GM23338 (cell line): ENCODE measurements at regions not wholly inside any gene's neighbourhood (a gene's known extent, or its start where the extent isn't known, plus 50 kb on each side); places are given as distances from the start of the nearest gene placed in this dataset.

Source experiments
- ATAC-seq: fragments of 200-7000 bp; cut with Tn5 transposase; 3 replicates; pipeline ENCODE4 v1.9.1; 2020
- DNase-seq: peaks from one replicate; pipeline ENCODE4 v3.0.0-alpha.2; 2015; ENCODE audit warnings: low spot score
- H2AFZ ChIP-seq: fragments of 200-600 bp; sonication (generic); 2 replicates; pipeline ENCODE4 v1.8.0; 2016; ENCODE audit warnings: antibody characterized with exemption, mild to moderate bottlenecking, moderate library complexity
- H3F3A ChIP-seq: fragments of 200-600 bp; sonication (generic); replicated peaks from 2 replicates; pipeline ENCODE4 v1.8.0; 2017; ENCODE audit warnings: antibody characterized with exemption, mixed run types, low read depth
- H3K27ac ChIP-seq: fragments of 200-600 bp; sonication (generic); 2 replicates; pipeline ENCODE4 v1.6.1; 2016; ENCODE audit warnings: low read depth
- H3K27me3 ChIP-seq: fragments of 200-600 bp; sonication (generic); 2 replicates; pipeline ENCODE4 v1.8.0; 2016; ENCODE audit warnings: mild to moderate bottlenecking, mixed run types, moderate library complexity; ENCODE audit not compliant: insufficient read depth
- H3K36me3 ChIP-seq: fragments of 200-600 bp; sonication (generic); 2 replicates; pipeline ENCODE4 v1.8.0; 2016; ENCODE audit warnings: mild to moderate bottlenecking; ENCODE audit not compliant: insufficient read depth
- H3K4me1 ChIP-seq: fragments of 200-600 bp; sonication (generic); 2 replicates; pipeline ENCODE4 v1.8.0; 2016; ENCODE audit warnings: mild to moderate bottlenecking, moderate library complexity; ENCODE audit not compliant: insufficient read depth
- H3K4me2 ChIP-seq: fragments of 200-600 bp; sonication (generic); 2 replicates; pipeline ENCODE4 v1.7.1; 2017; ENCODE audit warnings: mixed run types
- H3K4me3 ChIP-seq: fragments of 200-600 bp; sonication (generic); 2 replicates; pipeline ENCODE4 v1.6.1; 2016; ENCODE audit warnings: mixed run types
- H3K79me2 ChIP-seq: fragments of 200-600 bp; sonication (generic); replicated peaks from 2 replicates; pipeline ENCODE4 v1.8.0; 2017; ENCODE audit warnings: mild to moderate bottlenecking; ENCODE audit not compliant: insufficient read depth
- H3K9me2 ChIP-seq: fragments of 200-600 bp; sonication (generic); 2 replicates; pipeline ENCODE4 v1.8.0; 2017; ENCODE audit not compliant: insufficient read depth
- H4K20me1 ChIP-seq: fragments of 200-600 bp; sonication (generic); replicated peaks from 2 replicates; pipeline ENCODE4 v1.8.0; 2017; ENCODE audit warnings: mild to moderate bottlenecking; ENCODE audit not compliant: insufficient read depth
- H3K27ac Mint-ChIP-seq: 2 replicates; pipeline ENCODE4 v1.8.0; 2020; ENCODE audit warnings: inconsistent platforms, mild to moderate bottlenecking, moderate library complexity, mixed read lengths
- H3K27me3 Mint-ChIP-seq: 3 replicates; pipeline ENCODE4 v1.8.0; 2022; ENCODE audit warnings: low read depth, mild to moderate bottlenecking, moderate library complexity, mixed read lengths, inconsistent platforms; ENCODE audit not compliant: insufficient read depth, poor library complexity
- H3K36me3 Mint-ChIP-seq: 3 replicates; pipeline ENCODE4 v1.8.0; 2021; ENCODE audit warnings: low read depth, mild to moderate bottlenecking, inconsistent platforms, moderate library complexity, mixed read lengths
- H3K4me1 Mint-ChIP-seq: 3 replicates; pipeline ENCODE4 v1.8.0; 2020; ENCODE audit warnings: mild to moderate bottlenecking, inconsistent platforms, mixed read lengths
- H3K4me3 Mint-ChIP-seq: 3 replicates; pipeline ENCODE4 v1.8.0; 2021; ENCODE audit warnings: moderate library complexity, mild to moderate bottlenecking, inconsistent platforms, mixed read lengths
- H3K9me3 Mint-ChIP-seq: 3 replicates; pipeline ENCODE4 v1.8.0; 2020; ENCODE audit warnings: moderate library complexity, mild to moderate bottlenecking, inconsistent platforms, mixed read lengths
- CREB1 ChIP-seq: fragments of 250-450 bp; sonication (Bioruptor Pico); IDR thresholded peaks from 2 replicates; pipeline ENCODE4 v1.5.0; 2020; ENCODE audit warnings: low read depth, mild to moderate bottlenecking, moderate library complexity
- CTCF ChIP-seq, 2 experiments: fragments of 200-600 bp in 1 of 2; sonication (generic) in 1 of 2; conservative IDR thresholded peaks; 2 replicates each; pipeline versions ENCODE4 v1.5.1 to v1.6.1; 2016 to 2017; ENCODE audit warnings: antibody characterized with exemption in 2 of 2, low read depth in 2 of 2, mild to moderate bottlenecking in 2 of 2, moderate library complexity in 1 of 2
- JUNB ChIP-seq: IDR thresholded peaks from one replicate; pipeline ENCODE4 v1.6.1; 2016; ENCODE audit warnings: antibody characterized with exemption; ENCODE audit not compliant: unreplicated experiment
- ZNF114 ChIP-seq: fragments of 250-450 bp; sonication (Bioruptor Pico); IDR thresholded peaks from 2 replicates; pipeline ENCODE4 v1.5.0; 2020; ENCODE audit warnings: mild to moderate bottlenecking, moderate library complexity
- ZNF462 ChIP-seq: fragments of 250-450 bp; sonication (Bioruptor Pico); IDR thresholded peaks from 2 replicates; pipeline ENCODE4 v1.5.0; 2020; ENCODE audit warnings: mild to moderate bottlenecking, moderate library complexity

GRCh38 chr1:96360036-96360795 lies 361.4 kb upstream of the PTBP2 start (continued):
- no peak for TF ChIP-seq ZNF462 (CRISPR knock-in tag)
- no peak for TF ChIP-seq ZNF114 (CRISPR knock-in tag)
- TF ChIP-seq CTCF (conservative IDR thresholded peaks at IDR 0.05; ENCODE audit: low read depth in 2 of 2), result no peak
- no peak for TF ChIP-seq CREB1 (CRISPR knock-in tag)
- TF ChIP-seq JUNB, result no peak

- Mint-ChIP-seq H3K4me1 (no peaks in the 10 kb centered on the region), H3K4me3 (no peak overlapping the region), H3K36me3 (no peaks in the 10 kb centered on the region), H3K27ac (no peak overlapping the region), H3K9me3 (no peaks in the 10 kb centered on the region; the same call in 2 of the 3 replicates), H3K27me3 (no peaks in the 10 kb centered on the region)
- H3K27ac ChIP-seq, result no peak overlapping the region
- peaks cover 5% of the 10 kb centered on the region; the same call in 1 of the 2 replicates for H3K9me2 ChIP-seq
- no peak for TF ChIP-seq ZNF114 (CRISPR knock-in tag)
- H3F3A ChIP-seq, result no peaks in the 10 kb centered on the region
- no peaks in the 10 kb centered on the region for H3K36me3 ChIP-seq
- H4K20me1 ChIP-seq, result no peaks in the 10 kb centered on the region
- no peak overlapping the region for H2AFZ ChIP-seq
- no peak overlapping the region for H3K4me2 ChIP-seq
- H3K4me3 ChIP-seq, result no peak overlapping the region
- H3K79me2 ChIP-seq, result no peaks in the 10 kb centered on the region
- DNase-seq (no peak), ATAC-seq (no peak)
- no peaks in the 10 kb centered on the region for H3K4me1 ChIP-seq
- no peaks in the 10 kb centered on the region for H3K27me3 ChIP-seq
Observed at GRCh38 chr1:96361271-96361856, 360.2 kb upstream of the PTBP2 start.
